ENCODE measurements at regions not wholly inside any gene's neighbourhood (a gene's known extent, or its start where the extent isn't known, plus 50 kb on each side); places are given as distances from the start of the nearest gene placed in this dataset.
"Not testable (repeated sequence)": the region's sequence is repeated elsewhere in the genome, so short reads cannot be mapped to it uniquely, and the experiment has no call there.

GRCh38 chr20:40941133-40941610 is 87.5 kb upstream of the TOP1 start:
- DNase-seq: no peak

GRCh38 chr20:40942006-40942405 is 86.6 kb upstream of the TOP1 start:
- no peak for DNase-seq

GRCh38 chr20:40942775-40943174 is 85.8 kb upstream of the TOP1 start:
- DNase-seq: no peak

GRCh38 chr20:40943591-40943990 is 85.0 kb upstream of the TOP1 start:
- no peak for DNase-seq

- DNase-seq: no peak
These were observed 83.4 kb upstream of the TOP1 start for GRCh38 chr20:40945189-40945588.

- DNase-seq: peak; percentile 9
These were observed 82.7 kb upstream of the TOP1 start for GRCh38 chr20:40945754-40946450.

- no peak for DNase-seq
These were observed 82.2 kb upstream of the TOP1 start for GRCh38 chr20:40946451-40946850.

- DNase-seq: no peak
These were observed 80.0 kb upstream of the TOP1 start for GRCh38 chr20:40948465-40949267.

- no peak for DNase-seq
These were observed 79.3 kb upstream of the TOP1 start for GRCh38 chr20:40949346-40949745.

- no peak for DNase-seq
These were observed 76.5 kb upstream of the TOP1 start for GRCh38 chr20:40952136-40952535.

- DNase-seq: no peak
These were observed 75.2 kb upstream of the TOP1 start for GRCh38 chr20:40953416-40953815.

GRCh38 chr20:40953856-40954255 is 74.8 kb upstream of the TOP1 start:
- no peak for DNase-seq

GRCh38 chr20:40954521-40955165 is 74.0 kb upstream of the TOP1 start:
- DNase-seq: no peak

GRCh38 chr20:40955326-40955725 is 73.3 kb upstream of the TOP1 start:
- no peak for DNase-seq

GRCh38 chr20:40955826-40956225 is 72.8 kb upstream of the TOP1 start:
- DNase-seq: not testable (repeated sequence)

GRCh38 chr20:40956542-40957264 is 71.9 kb upstream of the TOP1 start:
- no peak for DNase-seq

- DNase-seq: no peak
These were observed 71.3 kb upstream of the TOP1 start for GRCh38 chr20:40957265-40957760.

- DNase-seq: no peak
These were observed 70.0 kb upstream of the TOP1 start for GRCh38 chr20:40958598-40958997.

GRCh38 chr20:40959325-40960092 is 69.1 kb upstream of the TOP1 start:
- DNase-seq: no peak

- DNase-seq: no peak
These were observed 68.5 kb upstream of the TOP1 start for GRCh38 chr20:40960101-40960500.

- DNase-seq: no peak
These were observed 68.1 kb upstream of the TOP1 start for GRCh38 chr20:40960521-40960956.

- DNase-seq: no peak
These were observed 67.4 kb upstream of the TOP1 start for GRCh38 chr20:40961176-40961575.

All from CD4-positive, alpha-beta T cell treated with Interleukin-4 for 4 hours (primary cell).